NB4 (cell line): ENCODE measurements at regions not wholly inside any gene's neighbourhood (a gene's known extent, or its start where the extent isn't known, plus 50 kb on each side); places are given as distances from the start of the nearest gene placed in this dataset.

Experiments
- CTCF ChIP-seq: IDR thresholded peaks from one replicate; pipeline ENCODE4 v1.5.1; 2012; ENCODE audit warnings: low read depth, low read length
- POLR2A ChIP-seq: IDR thresholded peaks from 2 replicates; pipeline ENCODE4 v1.6.1; 2011; ENCODE audit warnings: mild to moderate bottlenecking; ENCODE audit not compliant: insufficient read length; ENCODE audit errors: extremely low read depth
- TF ChIP-seq, protein P1 (sequence below): IDR thresholded peaks from 2 replicates; pipeline ENCODE4 v1.6.1; 2011; ENCODE audit warnings: low read depth, low read length

DNA sequence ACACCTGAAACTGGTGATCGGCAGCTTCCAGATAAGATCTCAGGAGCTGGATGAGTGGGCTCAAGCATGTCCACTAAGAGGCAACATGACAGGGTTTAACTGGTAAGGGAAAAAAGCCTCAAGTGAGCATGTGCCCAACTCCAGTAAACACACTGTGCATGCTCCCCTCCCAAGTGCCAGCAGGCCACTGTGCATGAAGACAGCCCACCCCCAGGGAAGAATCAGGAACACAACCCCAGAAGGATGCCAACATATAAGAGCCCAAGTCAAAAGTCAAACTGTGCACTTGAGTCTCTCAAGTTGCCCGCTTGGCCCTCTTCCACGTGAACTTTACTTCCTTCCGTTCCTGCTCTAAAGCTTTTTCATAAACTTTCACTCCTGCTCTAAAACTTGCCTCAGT, 311.3 kb upstream of the PRKD1 start:
- TF ChIP-seq POLR2A, result no peak
- no peak for TF ChIP-seq CTCF
- TF ChIP-seq, protein P1, sequence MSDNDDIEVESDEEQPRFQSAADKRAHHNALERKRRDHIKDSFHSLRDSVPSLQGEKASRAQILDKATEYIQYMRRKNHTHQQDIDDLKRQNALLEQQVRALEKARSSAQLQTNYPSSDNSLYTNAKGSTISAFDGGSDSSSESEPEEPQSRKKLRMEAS, result no peak
